Panc1 (cell line): ENCODE measurements at regions not wholly inside any gene's neighbourhood (a gene's known extent, or its start where the extent isn't known, plus 50 kb on each side); places are given as distances from the start of the nearest gene placed in this dataset.

Experiments
- ATAC-seq: fragments of 200-7000 bp; cut with Tn5 transposase; 2 replicates; pipeline ENCODE4 v1.9.1; 2020; ENCODE audit warnings: mild to moderate bottlenecking, moderate library complexity
- BruUV-seq: library from RNA; stranded (reverse); fragments of 400-500 nt; replicated peaks from 2 replicates; lab custom pipeline; 2021; lab: Mats Ljungman, UMichigan
- CTCF ChIA-PET: fragments of 300-600 bp; sonication (Branson Sonifier 250); formaldehyde crosslinking; loops from one replicate; lab custom pipeline; 2022; ENCODE audit warnings: antibody characterized with exemption; lab: Charles Lee
- POLR2A ChIA-PET: fragments of 300-600 bp; sonication (Branson Sonifier 250); formaldehyde crosslinking; loops from one replicate; lab custom pipeline; 2022; ENCODE audit warnings: antibody characterized with exemption; lab: Charles Lee
- DNase-seq: peaks from one replicate; pipeline ENCODE4 v3.0.0-alpha.2; 2010; ENCODE audit warnings: low read depth, low spot score
- H3K27ac ChIP-seq: 2 replicates; pipeline ENCODE4 v1.5.1; 2011; ENCODE audit warnings: mild to moderate bottlenecking, low read length, inconsistent platforms
- H3K27me3 ChIP-seq: fragments of 200-500 bp; sonication (Bioruptor generic); 2 replicates; pipeline ENCODE4 v1.6.0; 2014; ENCODE audit warnings: low read length, inconsistent platforms; ENCODE audit not compliant: control insufficient read depth, insufficient read depth
- H3K36me3 ChIP-seq: fragments of 200-500 bp; sonication (Bioruptor generic); 2 replicates; pipeline ENCODE4 v1.5.1; 2014; ENCODE audit warnings: inconsistent platforms, mild to moderate bottlenecking, low read length, moderate library complexity; ENCODE audit not compliant: control insufficient read depth, insufficient read depth
- H3K4me1 ChIP-seq: 2 replicates; pipeline ENCODE4 v1.5.1; 2011; ENCODE audit warnings: inconsistent platforms, mild to moderate bottlenecking, low read length, moderate library complexity; ENCODE audit not compliant: control insufficient read depth, insufficient read depth
- H3K4me3 ChIP-seq, 2 experiments: 2 replicates each; pipeline ENCODE4 v1.5.1; 2011 to 2012; ENCODE audit warnings: low read depth in 2 of 2, low read length in 2 of 2, mild to moderate bottlenecking in 2 of 2, inconsistent platforms in 1 of 2, moderate library complexity in 1 of 2
- H3K9me3 ChIP-seq: fragments of 200-500 bp; sonication (Bioruptor generic); 2 replicates; pipeline ENCODE4 v1.5.1; 2014; ENCODE audit warnings: low read depth, mild to moderate bottlenecking, inconsistent platforms, low read length, moderate library complexity; ENCODE audit not compliant: control insufficient read depth, insufficient read depth
- CTCF ChIP-seq: fragments of 450-650 bp; IDR thresholded peaks from 2 replicates; pipeline ENCODE4 v1.5.1; 2017; ENCODE audit warnings: mild to moderate bottlenecking
- POLR2AphosphoS5 ChIP-seq: IDR thresholded peaks from 2 replicates; pipeline ENCODE4 v1.6.1; 2012; ENCODE audit warnings: mild to moderate bottlenecking, low read depth, low read length, moderate library complexity
- REST ChIP-seq, 2 experiments: IDR thresholded peaks; 2 replicates each; pipeline ENCODE4 v1.6.1; 2011 to 2012; ENCODE audit warnings: low read depth in 2 of 2, control low read depth in 1 of 2, low read length in 1 of 2, mild to moderate bottlenecking in 1 of 2, moderate library complexity in 1 of 2; ENCODE audit not compliant: insufficient read depth in 1 of 2
- SIN3A ChIP-seq: IDR thresholded peaks from 2 replicates; pipeline ENCODE4 v1.6.1; 2012; ENCODE audit warnings: low read depth, mild to moderate bottlenecking, low read length, moderate library complexity, borderline replicate concordance; ENCODE audit not compliant: insufficient read depth
- TCF7L2 ChIP-seq: IDR thresholded peaks from 2 replicates; pipeline ENCODE4 v1.6.1; 2011; ENCODE audit warnings: mild to moderate bottlenecking, low read depth, low read length, inconsistent platforms
- in situ Hi-C: cut with HindIII; loops from 2 replicates; pipeline ENCODE4 v1.10.0; 2016; ENCODE audit warnings: low sequenced_read_pairs, low pct_unique_long_range_greater_than_20kb
- intact Hi-C: fragments of 100-400 bp; cut with micrococcal nuclease; formaldehyde crosslinking; loops from one replicate; pipeline ENCODE4 v1.10.0; 2022; ENCODE audit not compliant: unreplicated experiment

- DNase-seq (no peak), ATAC-seq (no peak)
- in situ Hi-C loops, result no loop called here
- ChIA-PET POLR2A (no interaction called here), CTCF (no interaction called here)
- intact Hi-C loops, result no loop called here
- no peak for TF ChIP-seq CTCF
- no peak for TF ChIP-seq SIN3A
- TF ChIP-seq REST (IDR thresholded peaks at IDR 0.05; ENCODE audit: insufficient read depth in 1 of 2, low read depth in 2 of 2, low read length in 1 of 2), result no peak
- no peak for TF ChIP-seq POLR2AphosphoS5
- TF ChIP-seq TCF7L2, result no peak
- no peaks in the 10 kb centered on the region for H3K4me1 ChIP-seq
- H3K36me3 ChIP-seq, result no peaks in the 10 kb centered on the region
- peaks cover 8% of the 10 kb centered on the region; the same call in 1 of the 2 replicates for H3K9me3 ChIP-seq
- no peak overlapping the region for H3K4me3 ChIP-seq
- BruUV-seq, result no TSS peak
- H3K27ac ChIP-seq, result no peak overlapping the region
- H3K27me3 ChIP-seq, result no peaks in the 10 kb centered on the region
Observed at GRCh38 chr2:107618769-107619168, 207.9 kb upstream of the RGPD4 start.

GRCh38 chr2:107621186-107622165 lies 205.2 kb upstream of the RGPD4 start:
- Histone ChIP-seq H3K36me3 (no peaks in the 10 kb centered on the region), H3K4me1 (no peaks in the 10 kb centered on the region), H3K27me3 (no peaks in the 10 kb centered on the region), H3K27ac (no peak overlapping the region), H3K4me3 (no peak overlapping the region), H3K9me3 (peaks cover 8% of the 10 kb centered on the region; the same call in 1 of the 2 replicates)
- TF ChIP-seq SIN3A (no peak), REST (IDR thresholded peaks at IDR 0.05; ENCODE audit: insufficient read depth in 1 of 2, low read depth in 2 of 2, low read length in 1 of 2) (no peak), POLR2AphosphoS5 (no peak), TCF7L2 (no peak), CTCF (no peak)
- ChIA-PET POLR2A (no interaction called here), CTCF (no interaction called here)
- in situ Hi-C loops, result no loop called here
- intact Hi-C loops, result no loop called here
- ATAC-seq (no peak), DNase-seq (no peak)
- BruUV-seq, result no TSS peak
